ENCODE measurements at regions not wholly inside any gene's neighbourhood (a gene's known extent, or its start where the extent isn't known, plus 50 kb on each side); places are given as distances from the start of the nearest gene placed in this dataset.

DNA sequence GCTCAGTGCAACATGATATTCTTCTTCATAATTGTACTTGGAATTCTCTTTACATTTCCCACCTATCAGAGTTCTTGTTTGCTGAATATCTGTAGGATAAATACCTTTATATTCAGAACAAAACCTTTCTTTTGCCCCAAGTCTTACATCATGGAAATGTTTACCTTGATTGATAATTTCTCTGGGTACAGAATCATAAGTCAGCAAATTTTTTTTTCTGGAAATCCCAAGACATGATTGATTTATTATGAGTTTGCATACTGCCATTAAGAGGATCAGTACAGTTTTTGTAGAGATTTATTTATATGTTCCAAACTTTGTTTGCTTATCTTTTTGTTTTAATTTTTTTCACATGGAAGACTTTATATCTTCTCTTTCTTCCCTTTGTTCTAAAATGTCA lies 699.8 kb upstream of the KIF2B start:
- TF ChIP-seq POLR2AphosphoS5 (IDR thresholded peaks at IDR 0.05; ENCODE audit: low read depth, low read length), result no peak
- TF ChIP-seq, protein P1, sequence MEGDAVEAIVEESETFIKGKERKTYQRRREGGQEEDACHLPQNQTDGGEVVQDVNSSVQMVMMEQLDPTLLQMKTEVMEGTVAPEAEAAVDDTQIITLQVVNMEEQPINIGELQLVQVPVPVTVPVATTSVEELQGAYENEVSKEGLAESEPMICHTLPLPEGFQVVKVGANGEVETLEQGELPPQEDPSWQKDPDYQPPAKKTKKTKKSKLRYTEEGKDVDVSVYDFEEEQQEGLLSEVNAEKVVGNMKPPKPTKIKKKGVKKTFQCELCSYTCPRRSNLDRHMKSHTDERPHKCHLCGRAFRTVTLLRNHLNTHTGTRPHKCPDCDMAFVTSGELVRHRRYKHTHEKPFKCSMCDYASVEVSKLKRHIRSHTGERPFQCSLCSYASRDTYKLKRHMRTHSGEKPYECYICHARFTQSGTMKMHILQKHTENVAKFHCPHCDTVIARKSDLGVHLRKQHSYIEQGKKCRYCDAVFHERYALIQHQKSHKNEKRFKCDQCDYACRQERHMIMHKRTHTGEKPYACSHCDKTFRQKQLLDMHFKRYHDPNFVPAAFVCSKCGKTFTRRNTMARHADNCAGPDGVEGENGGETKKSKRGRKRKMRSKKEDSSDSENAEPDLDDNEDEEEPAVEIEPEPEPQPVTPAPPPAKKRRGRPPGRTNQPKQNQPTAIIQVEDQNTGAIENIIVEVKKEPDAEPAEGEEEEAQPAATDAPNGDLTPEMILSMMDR (IDR thresholded peaks at IDR 0.05), result no peak

Measured in Panc1 (cell line).